Adrenal gland (tissue), 5 donors: ENCODE measurements at regions not wholly inside any gene's neighbourhood (a gene's known extent, or its start where the extent isn't known, plus 50 kb on each side); places are given as distances from the start of the nearest gene placed in this dataset.
"Not testable (repeated sequence)": the region's sequence is repeated elsewhere in the genome, so short reads cannot be mapped to it uniquely, and the experiment has no call there.

ENCODE experiments used
- CTCF ChIP-seq, 6 experiments: fragments of 450-650 bp in 4 of 6; fragments of 200-600 bp in 2 of 6; sonication (generic) in 1 of 6; IDR thresholded peaks; 1 replicate in 5 of 6; 2 replicates in 1 of 6; pipeline versions ENCODE4 v1.5.1 to v1.8.0; 2016 to 2021; ENCODE audit warnings: antibody characterized with exemption in 6 of 6, mild to moderate bottlenecking in 2 of 6, moderate library complexity in 1 of 6
- POLR2A ChIP-seq, 2 donors: fragments of 450-650 bp; IDR thresholded peaks; one replicate each; pipeline ENCODE4 v1.6.1; 2017; ENCODE audit warnings: antibody characterized with exemption in 2 of 2, mild to moderate bottlenecking in 2 of 2, moderate library complexity in 1 of 2
- donor health status: DM: no; HTN: no; CAD: no.

- TF ChIP-seq CTCF, POLR2A (IDR thresholded peaks at IDR 0.05): not testable (repeated sequence)
Observed at GRCh38 chr2:111457191-111457590, 336.5 kb downstream of the BCL2L11 start.
